ENCODE measurements at regions not wholly inside any gene's neighbourhood (a gene's known extent, or its start where the extent isn't known, plus 50 kb on each side); places are given as distances from the start of the nearest gene placed in this dataset.
"Not testable (repeated sequence)": the region's sequence is repeated elsewhere in the genome, so short reads cannot be mapped to it uniquely, and the experiment has no call there.

DNA sequence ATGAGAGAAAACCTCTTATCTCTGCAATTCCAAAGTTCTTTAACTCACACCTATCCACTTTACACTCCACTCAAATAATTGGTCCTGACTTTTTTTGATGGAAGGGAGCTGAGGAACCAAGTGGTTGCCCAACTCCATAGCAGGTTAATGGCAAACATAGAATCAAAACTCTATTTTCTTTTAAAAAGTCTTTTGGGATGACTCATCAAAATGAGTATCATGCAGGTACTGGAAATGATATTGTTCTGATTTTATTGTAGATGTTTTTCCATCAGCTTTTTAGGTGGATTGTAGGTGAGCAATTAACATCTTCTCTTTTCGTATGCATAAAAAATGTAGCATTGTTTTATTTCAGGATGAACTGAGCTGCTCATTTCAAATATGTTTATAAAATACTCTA is 239.5 kb downstream of the SATB1 start:
- no peak for DNase-seq

DNA sequence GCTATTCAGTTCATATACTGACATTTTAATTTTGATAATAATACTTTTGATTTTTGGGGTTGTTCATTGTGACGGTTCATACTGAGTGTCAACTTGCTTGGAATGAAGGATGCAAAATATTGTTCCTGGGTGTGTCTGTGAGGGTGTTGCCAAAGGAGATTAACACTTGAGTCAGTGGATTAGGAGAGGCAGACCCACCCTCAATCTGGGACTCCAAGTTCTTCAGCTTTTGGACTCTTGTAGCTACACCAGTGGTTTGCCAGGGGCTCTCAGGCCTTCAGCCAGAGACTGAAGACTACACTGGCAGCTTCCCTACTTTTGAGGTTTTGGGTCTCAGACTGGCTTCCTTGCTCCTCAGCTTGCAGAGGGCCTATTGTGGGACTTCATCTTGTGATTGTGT is 242.2 kb downstream of the SATB1 start:
- DNase-seq = not testable (repeated sequence)

DNA sequence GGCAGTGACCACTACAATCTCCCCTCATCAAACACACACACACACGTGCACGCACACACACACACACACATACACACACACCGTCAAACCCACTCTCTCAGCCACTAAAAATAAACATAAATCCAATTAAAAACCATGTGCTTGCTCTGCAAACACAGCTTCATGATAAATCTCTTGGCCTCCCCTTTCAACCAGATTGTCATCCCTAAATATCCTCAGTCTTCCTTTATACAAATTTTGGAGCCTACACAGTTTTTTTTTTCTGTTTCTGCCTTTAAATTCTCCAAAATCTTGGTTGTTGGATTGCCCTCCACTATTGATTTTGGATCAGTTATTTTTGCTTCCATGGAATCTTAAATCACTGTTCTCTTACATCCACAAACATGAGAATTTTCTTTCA is 245.6 kb downstream of the SATB1 start:
- no peak for DNase-seq

DNA sequence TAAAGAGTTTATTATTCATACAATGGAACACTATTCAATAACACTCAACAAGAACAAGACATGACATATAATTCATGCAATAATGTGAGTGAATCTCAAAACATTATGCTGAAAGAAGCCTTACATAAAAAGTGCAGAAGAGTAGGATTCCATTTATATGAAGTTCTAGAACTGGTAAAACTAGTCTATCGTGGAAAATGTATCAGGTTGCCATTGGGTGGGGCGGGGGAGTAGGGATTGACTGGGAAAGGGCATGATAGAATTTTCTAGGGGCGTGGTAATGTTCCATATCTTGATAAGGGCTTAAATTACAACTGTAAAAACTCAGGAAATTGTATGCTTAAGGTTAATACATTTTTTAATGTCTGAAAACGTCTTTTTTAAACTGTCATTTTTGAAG is 247.9 kb downstream of the SATB1 start:
- DNase-seq = no peak

DNA sequence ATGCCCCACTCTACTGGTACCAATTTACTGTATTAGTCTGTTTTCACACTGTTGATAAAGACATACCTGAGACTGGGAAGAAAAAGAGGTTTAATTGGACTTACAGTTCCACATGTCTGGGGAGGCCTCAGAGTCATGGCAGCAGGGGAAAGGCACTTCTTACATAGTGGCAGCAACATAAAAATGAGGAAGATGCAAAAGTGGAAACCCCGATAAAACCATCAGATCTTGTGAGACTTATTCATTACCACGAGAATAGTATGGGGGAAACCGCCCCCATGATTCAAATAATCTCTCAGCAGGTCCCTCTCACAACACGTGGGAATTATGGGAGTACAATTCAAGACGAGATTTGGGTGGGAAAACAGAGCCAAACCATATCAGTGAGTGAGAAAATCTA is 251.2 kb downstream of the SATB1 start:
- DNase-seq = not testable (repeated sequence)

DNA sequence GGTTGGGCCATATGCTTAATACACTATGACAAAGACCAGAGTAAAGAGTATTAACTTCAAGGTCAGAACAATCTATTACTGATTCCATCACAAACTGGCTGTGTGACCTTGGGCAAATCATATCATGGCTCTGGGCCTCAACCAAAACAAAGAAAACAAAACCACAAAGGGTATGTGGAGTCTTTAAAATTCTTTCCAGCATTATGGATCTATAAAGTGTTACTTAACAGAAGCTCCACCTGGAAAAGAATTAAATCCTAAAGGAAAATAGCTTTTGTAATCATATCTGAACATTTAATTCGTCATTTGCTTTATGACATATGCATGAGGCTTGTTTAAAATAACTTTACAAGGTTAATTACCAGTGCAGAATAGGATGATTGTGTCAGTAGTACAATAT is 265.5 kb downstream of the SATB1 start:
- DNase-seq = no peak

DNA sequence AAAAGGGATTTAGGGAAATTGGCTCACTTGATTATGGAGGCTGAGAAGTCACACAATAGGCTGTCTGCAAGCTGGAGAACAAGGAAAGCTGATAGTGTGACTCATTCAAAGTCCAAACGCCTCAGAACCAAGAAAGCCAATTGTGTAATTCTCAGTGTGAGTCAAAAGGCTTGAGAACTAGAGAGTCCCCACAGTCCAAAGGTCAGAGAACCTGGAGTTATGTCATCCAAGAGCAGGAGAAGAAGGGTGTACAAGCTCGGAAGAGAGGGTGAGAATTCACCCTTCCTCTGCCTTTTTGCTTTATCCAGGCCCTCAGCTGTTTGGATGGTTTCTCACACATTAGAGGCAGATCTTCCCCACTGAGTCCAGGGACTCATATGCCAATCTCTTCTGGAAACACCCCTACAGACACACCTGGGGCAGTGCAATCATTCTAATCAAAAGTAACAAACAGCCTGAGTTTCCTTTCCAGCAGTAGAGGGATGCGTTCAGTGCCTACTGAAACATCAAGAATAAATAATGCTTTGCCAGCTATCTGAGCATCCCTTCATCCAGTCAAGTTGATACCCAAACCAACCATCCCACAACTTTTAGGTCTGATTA is 271.5 kb downstream of the SATB1 start:
- no peak for DNase-seq

DNA sequence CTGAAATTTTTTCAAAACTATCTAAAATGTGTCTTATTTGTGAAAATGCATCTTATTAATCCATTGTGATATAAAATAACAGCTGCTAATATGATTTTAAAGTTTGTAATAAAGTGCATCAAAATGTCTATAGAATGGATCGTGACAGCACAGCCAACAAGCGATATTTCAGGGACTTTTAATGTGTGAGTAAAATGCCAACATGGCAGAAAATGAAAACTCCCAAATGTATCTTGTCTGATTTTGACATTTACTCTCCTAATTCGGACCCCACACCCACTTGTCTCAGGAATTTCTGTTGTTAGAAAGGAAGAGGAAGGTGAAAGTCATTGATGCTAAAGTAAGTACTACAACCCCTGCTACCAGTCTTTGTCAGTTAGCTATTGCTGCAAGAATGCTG is 273.9 kb downstream of the SATB1 start:
- no peak for DNase-seq

DNA sequence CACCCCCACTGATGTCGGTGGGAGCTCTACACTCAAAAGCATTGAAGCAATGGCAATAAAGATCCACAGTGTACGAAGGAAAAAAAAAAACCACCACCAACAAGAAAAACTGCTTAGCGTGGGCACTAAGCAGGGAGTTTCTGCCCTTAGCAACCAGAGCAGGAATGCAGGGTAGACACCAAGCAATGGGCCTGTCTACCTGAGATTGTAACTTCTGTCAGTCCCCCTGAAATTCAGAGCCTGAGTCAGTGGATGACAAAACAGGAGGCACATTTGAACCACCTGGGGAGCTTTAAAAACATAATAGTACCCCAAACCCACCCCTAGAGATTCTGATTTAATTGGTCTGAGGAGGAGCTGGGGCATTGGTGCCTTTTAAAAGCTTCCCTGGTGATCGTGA is 275.2 kb downstream of the SATB1 start:
- no peak for DNase-seq

DNA sequence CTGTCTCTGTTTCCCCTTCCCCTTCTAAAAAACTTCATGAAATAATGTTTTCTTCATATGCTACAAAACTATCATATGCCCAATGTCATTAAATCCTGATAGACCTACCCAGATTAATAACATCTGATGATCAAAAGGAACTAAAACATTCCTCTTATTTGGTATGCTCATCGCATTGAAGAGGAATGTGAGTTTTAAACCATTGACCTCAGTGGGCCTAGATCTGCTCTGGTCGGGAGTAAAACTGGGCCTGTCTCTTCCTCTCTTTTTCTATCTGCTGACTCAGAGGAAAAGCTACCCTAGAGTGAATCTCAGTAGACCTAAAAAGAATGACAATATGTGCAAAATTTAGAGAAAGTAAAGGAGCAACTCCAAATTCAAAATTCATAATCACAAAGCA is 275.8 kb downstream of the SATB1 start:
- no peak for DNase-seq

DNA sequence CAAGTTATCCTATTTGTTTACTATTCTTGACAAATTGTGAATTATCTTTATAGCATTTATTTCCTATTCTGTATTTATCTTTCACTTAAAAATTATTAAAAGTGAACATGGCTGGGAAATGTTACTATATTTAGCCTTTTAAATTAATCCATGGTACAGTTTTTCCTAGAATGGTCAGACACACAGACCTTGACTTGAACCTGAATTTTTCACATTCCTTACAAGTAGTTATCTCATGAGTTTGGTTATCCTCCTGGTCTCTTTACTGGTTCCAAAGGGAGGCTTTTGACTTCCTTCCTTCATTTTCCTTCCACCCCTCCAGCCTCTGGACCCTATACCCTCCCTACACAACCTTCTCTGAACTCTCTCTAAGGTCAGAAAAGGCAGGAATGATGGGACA is 280.6 kb downstream of the SATB1 start:
- no peak for DNase-seq

DNA sequence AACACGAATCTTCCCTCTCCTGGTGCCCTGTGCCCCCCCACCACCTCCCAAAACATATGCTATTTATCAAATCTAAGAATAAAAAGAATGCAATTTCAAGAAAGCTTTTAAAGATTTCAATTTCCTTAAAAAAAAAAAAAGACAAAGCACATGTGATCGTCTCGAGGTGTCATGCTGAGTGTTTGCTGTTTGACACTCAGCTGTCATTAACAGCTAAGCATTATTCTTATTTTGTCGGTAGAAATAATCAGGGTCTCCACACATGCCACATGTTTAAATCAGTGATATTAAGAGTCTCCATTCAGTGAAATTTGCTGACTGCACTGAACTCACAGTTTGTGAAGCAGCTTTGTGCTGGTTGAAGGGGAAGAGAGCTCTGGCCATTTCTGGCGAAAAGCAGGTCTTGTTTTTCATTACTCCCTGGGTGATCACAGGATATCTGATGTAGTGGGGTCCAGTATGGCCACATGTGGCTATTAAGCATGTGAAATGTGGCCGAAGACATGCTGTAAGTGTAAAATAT is 281.8 kb downstream of the SATB1 start:
- no peak for DNase-seq

DNA sequence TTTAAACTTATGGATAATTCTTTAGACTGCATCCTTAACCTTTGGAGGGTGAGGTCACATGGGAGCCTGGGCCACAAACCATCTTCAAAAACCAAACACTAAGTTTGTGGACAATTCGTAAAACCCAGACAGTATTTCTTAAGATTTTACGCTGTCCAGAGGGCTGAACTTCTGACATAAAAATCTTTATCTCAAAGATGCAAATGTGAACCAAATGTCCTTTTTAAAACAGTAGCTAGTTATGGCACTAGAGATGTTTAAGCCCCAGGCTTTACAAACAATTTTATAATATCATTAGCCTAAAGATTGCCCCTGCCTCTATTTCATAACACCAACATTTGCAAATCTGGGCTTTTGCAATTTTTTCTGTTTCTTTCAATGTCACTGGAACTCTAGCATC is 287.2 kb downstream of the SATB1 start:
- no peak for DNase-seq

DNA sequence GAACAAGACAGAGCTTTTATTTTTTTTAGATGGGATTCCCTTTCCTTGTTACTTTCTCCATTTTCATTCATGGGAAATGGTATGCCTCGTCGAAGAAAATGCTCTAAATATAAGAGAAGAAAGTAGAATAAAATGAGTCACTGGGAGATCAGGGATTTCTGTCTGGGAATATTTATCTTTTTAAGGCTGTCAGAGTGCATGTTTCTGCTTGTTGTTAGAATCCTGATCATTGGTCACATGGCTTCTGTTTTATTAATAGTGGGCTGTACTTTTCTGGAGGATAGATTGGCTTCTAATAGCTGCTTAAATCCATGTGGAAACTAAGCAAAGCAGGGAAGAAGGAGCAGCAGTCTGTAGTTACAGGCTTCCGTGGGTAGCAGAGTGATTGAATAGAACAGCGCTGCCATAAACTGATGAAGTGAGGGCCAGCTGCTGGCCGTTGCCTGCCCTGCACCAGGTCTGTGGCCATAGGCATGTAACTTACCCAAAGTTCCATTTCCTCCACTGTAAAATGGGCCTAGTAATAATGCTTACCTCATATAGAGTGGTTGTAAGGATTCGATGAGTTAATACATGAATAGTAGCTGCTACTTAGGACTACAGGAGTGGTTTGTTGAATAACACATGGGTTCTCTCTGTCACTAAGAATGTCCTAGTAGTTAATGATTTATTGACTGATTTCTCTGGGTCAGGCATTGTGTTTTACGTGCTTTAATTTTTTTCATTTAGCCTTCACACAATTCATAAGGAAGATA is 289.9 kb downstream of the SATB1 start:
- no peak for DNase-seq

DNA sequence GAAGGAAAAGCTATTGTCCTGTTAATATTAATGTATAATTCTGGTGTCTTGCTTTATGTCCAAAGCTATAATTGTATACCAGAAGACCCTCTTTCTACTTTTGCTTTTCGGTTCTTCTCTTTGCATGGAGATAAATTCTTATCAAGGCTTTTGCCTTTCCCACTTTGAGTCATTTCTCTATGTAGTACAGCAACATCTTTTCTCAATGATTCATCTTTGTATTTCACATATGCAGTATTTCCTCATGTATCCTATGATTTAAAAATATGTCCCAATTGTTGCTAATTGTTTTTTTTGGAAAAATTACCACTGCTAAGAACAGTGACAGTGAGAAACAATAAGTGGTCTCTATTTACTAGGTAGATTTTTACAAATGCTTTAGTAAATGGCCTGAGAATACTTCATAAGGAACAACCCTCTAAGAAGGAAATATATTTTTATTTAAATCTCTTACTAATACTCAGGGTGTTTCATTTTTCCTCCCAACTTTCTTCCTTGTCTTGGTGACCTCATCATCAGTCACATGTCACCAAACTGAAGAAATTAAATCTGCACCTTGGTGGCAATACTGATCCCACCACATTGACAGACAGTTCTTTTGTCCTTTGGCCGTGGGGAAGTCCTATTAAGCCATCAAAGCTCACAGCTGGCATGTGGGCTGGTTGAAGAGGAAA is 290.6 kb downstream of the SATB1 start:
- DNase-seq = no peak

DNA sequence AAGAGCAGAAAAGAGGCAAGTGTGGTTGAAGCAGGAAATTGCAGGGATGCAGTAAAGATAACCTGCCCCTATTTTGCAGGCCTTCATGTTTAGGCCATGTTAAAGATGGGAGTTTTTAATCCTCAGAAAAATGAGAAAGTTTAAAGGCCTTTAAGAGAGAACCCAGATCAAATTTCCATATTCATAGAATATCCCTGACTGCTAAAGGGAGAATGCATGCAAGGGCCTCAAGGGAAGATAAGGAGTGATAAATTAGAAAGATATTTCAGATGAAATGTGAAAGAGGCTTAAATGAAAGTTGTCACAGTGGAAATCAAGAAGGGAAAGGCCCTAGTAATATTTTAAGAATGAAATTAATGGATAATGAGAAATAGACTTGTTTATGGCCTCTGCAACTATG is 292.1 kb downstream of the SATB1 start:
- no peak for DNase-seq

DNA sequence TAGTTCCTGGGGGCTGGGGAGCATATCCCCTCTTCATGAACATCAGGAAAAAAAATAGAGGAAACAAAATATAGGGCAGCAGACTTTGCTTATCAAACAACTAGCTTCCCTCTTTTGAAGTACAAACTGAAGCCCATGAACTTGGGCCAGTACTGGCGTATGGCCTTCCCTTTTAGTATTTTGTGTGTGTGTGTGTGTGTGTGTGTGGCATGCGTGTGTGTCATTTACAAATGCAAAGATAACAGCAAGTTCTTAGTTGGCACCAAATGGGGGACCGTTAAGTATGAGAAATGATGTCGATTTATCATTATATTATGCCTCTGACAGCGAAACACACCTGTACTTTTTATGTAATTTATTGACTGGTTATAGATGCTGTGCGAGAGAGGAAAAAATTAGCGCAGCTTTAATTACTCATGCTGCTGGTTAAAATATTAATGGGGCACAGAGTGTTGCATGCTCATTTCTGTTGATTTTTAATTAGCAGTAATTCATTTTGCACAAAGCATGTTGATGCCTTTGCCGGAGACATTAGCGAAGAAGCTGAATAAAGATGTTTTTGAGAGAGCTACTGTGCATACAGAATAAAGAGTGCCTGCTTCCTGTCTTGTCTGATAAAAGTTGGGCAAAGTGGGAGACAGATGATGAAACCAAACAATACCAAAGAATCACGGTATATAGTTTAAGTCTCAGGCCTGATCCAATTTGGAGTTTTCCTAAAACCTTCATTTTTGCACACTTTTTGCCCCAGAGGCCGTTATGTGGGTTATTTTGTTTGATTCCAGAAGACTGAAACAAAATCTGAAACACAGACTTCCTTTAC is 297.1 kb downstream of the SATB1 start:
- DNase-seq = peak; percentile 5

DNA sequence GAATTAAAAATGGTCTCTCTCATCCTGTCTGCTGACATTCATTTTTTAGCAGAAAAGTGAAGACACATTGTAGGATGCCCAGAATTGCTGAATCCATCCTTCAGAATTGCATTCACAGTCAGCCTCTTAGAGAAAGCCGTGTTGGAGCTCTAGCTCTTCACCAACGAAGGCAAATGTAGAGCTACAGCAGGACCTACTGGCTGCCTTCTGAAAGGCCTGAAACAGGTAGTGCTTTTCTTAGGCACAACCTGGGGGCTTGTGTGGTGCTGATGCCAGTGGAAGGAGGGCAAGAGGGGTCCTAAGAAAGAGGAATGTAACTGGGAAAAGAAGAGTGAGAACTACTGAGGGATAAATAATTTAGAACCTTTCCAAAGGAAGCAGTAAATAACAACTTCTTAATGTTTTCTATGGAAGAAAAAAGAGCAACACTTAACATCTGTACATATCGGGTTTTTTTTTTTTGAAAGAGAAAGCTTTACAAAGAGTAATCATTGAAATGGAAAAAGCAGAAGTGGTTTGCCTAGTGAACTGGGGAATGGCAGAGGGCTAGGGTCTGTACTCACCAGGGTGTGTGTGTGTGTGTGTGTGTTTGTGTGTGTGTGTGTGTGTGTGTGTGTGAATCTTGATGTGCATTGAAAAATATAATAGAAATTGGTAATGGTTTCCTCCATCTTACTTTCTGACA is 297.8 kb downstream of the SATB1 start:
- DNase-seq = peak; percentile 29

DNA sequence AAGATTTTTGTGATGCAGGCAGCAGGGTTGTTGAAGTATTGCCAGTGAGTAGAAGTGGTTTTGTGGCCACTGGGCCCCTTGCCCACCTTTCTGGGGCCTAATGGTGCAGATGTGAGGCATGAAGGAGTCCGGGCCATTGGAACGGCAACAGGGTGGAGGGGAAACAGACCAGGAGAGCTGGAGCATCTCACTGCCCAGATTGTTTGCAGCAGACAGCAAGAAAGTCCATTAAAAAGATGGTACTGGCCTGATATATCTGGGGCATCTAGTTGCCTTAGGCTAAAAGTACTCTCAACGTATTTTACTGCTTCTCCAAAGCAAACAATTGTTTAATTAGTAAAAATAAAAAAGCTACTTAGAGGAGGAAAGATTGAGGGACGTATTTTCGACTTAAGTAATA is 298.4 kb downstream of the SATB1 start:
- DNase-seq = no peak

DNA sequence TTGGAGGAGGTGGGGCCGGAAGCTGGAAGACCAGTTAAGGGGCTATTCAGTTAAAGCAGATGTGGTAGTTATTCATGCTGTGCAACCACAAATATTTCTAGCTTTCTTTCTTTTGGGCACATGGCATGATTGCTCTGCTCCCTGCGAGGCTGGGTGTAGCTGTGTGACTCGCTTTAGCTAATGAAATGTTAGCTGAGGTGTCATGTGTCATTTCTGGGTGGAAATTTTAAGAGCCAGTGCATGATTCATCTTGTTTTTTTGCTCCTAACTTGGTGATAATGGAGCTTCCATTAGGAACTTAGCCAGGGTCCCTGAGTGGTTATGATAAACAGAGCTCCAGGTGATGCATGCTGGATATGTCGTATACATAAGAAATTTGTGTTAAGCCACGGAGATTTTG is 300.6 kb downstream of the SATB1 start:
- no peak for DNase-seq

DNA sequence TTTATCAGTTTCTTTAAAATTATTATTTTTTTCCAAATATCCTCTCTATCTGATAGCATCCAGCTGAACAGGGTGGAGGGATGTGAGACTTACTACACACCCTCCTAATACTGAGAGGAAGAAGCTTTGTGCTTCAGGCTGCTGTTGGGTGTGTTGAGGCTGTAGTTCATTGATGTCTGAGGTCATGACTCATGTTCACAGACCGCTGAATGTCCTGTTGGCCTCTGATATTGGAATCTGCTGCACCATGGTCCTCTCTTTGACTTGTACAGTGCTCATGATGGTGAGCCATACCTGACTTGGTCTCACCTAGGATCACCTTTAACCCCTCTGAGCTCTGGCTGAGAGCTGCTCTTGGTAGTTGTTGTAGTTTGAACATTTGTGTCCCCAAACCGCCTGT is 302.9 kb downstream of the SATB1 start:
- DNase-seq = no peak

DNA sequence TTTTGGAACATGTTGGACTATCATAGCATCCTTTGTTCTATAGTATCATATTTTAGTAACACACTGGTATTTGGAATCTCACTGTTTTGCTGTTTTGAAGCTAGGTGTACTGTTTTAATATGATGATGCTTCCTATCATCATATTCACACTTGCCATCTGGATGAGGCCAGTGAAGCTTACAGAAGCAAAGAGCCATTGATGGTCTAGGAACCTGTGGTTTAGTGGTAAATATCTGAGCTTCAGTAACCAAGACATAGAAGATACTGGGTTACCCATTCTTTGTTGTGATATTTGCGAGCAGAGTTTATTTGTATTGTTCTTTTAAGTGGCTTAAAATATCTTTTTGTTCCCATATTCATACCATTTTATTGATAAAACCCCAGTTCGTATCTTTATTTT is 304.1 kb downstream of the SATB1 start:
- no peak for DNase-seq

DNA sequence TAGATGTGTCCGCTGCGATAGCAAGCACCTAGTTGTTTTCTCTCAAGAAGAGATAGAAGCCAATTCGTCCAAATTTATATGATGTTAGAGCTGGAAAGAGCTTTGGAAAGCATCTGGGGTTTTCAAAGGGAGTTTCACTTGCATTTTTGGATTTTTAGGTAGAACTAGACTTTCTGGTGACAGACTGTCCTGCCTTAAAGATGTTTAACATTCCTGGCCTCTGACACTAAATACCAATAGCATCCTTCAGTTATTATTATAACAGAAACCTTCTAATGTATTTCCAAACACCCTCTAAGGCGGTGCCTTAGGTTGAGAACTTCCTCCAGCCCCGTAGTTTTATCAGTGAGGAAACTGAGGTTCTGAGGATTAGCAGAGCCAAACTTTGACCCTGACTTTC is 305.3 kb downstream of the SATB1 start:
- DNase-seq = no peak
